ENCODE measurements at regions not wholly inside any gene's neighbourhood (a gene's known extent, or its start where the extent isn't known, plus 50 kb on each side); places are given as distances from the start of the nearest gene placed in this dataset.
A peak's percentile ranks its signal among the peaks of the same experiment; 100 is the strongest.

DNA sequence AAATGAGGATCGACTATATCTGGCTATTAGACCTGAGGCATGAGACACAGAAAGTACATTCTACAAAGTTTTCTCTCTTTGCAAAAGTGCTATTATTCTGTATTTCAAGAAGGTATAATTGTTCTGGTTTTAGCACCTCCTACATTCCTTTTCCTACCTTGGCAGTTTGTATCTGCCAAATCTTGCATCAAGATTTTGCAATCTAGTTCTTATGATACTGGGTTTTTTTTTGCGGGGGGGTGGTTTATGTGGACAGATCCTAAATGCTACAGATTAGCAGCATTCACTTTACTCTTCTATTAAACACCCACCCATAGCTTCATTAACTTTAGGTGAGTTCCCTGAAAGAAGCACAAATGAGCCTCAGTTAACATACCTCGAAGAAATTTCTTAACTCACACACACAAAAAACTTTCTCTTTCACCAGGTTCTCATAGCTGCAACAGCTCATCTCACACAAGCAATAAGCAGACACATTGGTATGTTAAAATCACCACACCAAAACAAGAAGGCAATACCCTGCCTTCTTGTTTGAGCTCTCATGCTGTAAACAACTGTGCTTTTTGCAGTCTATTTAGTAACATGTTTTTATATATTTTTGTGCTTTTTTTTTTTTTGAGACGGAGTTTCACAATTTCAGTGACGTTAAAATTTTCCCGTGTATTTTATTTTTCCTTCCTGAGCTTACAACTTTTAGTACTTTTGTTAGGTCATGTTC lies 73.0 kb upstream of the VGLL4 start:
- TF ChIP-seq, protein P1, sequence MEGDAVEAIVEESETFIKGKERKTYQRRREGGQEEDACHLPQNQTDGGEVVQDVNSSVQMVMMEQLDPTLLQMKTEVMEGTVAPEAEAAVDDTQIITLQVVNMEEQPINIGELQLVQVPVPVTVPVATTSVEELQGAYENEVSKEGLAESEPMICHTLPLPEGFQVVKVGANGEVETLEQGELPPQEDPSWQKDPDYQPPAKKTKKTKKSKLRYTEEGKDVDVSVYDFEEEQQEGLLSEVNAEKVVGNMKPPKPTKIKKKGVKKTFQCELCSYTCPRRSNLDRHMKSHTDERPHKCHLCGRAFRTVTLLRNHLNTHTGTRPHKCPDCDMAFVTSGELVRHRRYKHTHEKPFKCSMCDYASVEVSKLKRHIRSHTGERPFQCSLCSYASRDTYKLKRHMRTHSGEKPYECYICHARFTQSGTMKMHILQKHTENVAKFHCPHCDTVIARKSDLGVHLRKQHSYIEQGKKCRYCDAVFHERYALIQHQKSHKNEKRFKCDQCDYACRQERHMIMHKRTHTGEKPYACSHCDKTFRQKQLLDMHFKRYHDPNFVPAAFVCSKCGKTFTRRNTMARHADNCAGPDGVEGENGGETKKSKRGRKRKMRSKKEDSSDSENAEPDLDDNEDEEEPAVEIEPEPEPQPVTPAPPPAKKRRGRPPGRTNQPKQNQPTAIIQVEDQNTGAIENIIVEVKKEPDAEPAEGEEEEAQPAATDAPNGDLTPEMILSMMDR (IDR thresholded peaks at IDR 0.05): no peak
- intact Hi-C loops (cut with micrococcal nuclease): no loop called here
- DNase-seq: no peak
- Histone ChIP-seq H3K27me3 (ENCODE audit: control insufficient read depth, insufficient read depth, low read length) (no peaks in the 10 kb centered on the region), H3K4me1 (ENCODE audit: control insufficient read depth, insufficient read depth, low read length) (peaks cover 6% of the 10 kb centered on the region), H3K9me3 (ENCODE audit: control insufficient read depth, insufficient read depth, low read length) (no peaks in the 10 kb centered on the region), H3K4me3 (ENCODE audit: low read length) (no peak overlapping the region), H3K36me3 (ENCODE audit: control insufficient read depth, insufficient read depth, low read length) (no peaks in the 10 kb centered on the region), H3K27ac (ENCODE audit: low read length) (no peak overlapping the region)
- Mint-ChIP-seq H3K27ac (no peak overlapping the region), H3K36me3 (no peaks in the 10 kb centered on the region), H3K4me1 (peaks cover 19 to 20% of the 10 kb centered on the region in 2 donors), H3K4me3 (peak overlapping the region; percentile 45), H3K9me3 (no peaks in the 10 kb centered on the region), H3K27me3 (ENCODE audit: low read depth in 2 of 2) (peaks cover 2 to 7% of the 10 kb centered on the region in 2 donors)
- ATAC-seq: no peak
- 79% methylated on average over 4 of the region's 6 CpGs for WGBS (ENCODE audit: insufficient coverage)

DNA sequence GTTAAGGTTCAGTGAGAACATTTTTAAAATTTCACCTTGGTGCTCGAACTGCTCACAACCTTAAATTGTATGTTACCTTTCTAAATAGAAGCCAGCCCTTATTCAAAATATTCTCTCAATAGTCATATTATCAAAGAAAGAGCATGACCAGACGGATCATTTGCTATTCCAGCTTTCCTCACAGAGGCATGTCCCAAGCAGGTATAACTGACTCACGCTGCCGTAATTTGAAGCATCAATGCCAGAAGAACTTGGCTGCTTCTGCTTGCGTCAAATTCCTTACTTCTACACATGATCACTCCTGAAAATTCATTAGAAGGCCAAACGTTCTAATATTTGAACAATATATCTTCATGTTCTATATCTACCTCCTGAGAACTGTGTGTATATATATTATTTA lies 69.5 kb upstream of the VGLL4 start:
- Mint-ChIP-seq H3K4me3 (no peak overlapping the region), H3K36me3 (no peaks in the 10 kb centered on the region), H3K4me1 (peaks cover 4 to 5% of the 10 kb centered on the region in 2 donors), H3K27ac (no peak overlapping the region), H3K27me3 (ENCODE audit: low read depth in 2 of 2) (no peaks in the 10 kb centered on the region), H3K9me3 (no peaks in the 10 kb centered on the region)
- Histone ChIP-seq H3K27me3 (ENCODE audit: control insufficient read depth, insufficient read depth, low read length) (no peaks in the 10 kb centered on the region), H3K27ac (ENCODE audit: low read length) (no peak overlapping the region), H3K9me3 (ENCODE audit: control insufficient read depth, insufficient read depth, low read length) (no peaks in the 10 kb centered on the region), H3K4me1 (ENCODE audit: control insufficient read depth, insufficient read depth, low read length) (no peaks in the 10 kb centered on the region), H3K4me3 (ENCODE audit: low read length) (no peak overlapping the region), H3K36me3 (ENCODE audit: control insufficient read depth, insufficient read depth, low read length) (no peaks in the 10 kb centered on the region)
- intact Hi-C loops (cut with micrococcal nuclease): no loop called here
- TF ChIP-seq, protein P1 (IDR thresholded peaks at IDR 0.05): no peak
- WGBS (ENCODE audit: insufficient coverage): 92% methylated on average over 5 of the region's 6 CpGs
- DNase-seq (no peak), ATAC-seq (no peak)

DNA sequence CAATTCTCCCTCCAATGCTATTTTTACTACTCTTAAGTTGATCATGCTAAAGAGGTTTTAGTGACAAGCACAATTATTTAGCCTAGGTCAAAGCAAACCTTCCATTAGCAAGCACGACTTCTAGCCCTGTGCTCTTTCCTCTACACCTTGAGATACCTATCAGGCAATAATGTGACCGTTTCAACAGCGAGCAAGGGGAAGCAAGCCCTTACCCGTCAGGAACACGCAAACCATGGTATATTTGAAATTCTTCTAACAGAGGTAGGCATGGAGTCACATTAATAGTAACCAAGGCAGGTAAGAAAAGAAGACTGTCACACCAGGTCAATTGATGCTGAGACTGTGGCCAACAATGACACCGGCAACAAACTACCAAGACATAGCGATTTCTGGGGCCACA lies 68.9 kb upstream of the VGLL4 start:
- WGBS (ENCODE audit: insufficient coverage): 92% methylated on average over 7 of the region's 7 CpGs
- Mint-ChIP-seq H3K4me1 (no peaks in the 10 kb centered on the region), H3K36me3 (no peaks in the 10 kb centered on the region), H3K27me3 (ENCODE audit: low read depth in 2 of 2) (no peaks in the 10 kb centered on the region), H3K27ac (no peak overlapping the region), H3K9me3 (no peaks in the 10 kb centered on the region), H3K4me3 (no peak overlapping the region)
- no peaks in the 10 kb centered on the region for H3K27me3 ChIP-seq (ENCODE audit: control insufficient read depth, insufficient read depth, low read length)
- intact Hi-C loops (cut with micrococcal nuclease): no loop called here
- no peaks in the 10 kb centered on the region for H3K9me3 ChIP-seq (ENCODE audit: control insufficient read depth, insufficient read depth, low read length)
- TF ChIP-seq, protein P1 (IDR thresholded peaks at IDR 0.05): no peak
- H3K27ac ChIP-seq (ENCODE audit: low read length): no peak overlapping the region
- no peaks in the 10 kb centered on the region for H3K36me3 ChIP-seq (ENCODE audit: control insufficient read depth, insufficient read depth, low read length)
- ATAC-seq (no peak), DNase-seq (no peak)
- H3K4me3 ChIP-seq (ENCODE audit: low read length): no peak overlapping the region
- H3K4me1 ChIP-seq (ENCODE audit: control insufficient read depth, insufficient read depth, low read length): no peaks in the 10 kb centered on the region

DNA sequence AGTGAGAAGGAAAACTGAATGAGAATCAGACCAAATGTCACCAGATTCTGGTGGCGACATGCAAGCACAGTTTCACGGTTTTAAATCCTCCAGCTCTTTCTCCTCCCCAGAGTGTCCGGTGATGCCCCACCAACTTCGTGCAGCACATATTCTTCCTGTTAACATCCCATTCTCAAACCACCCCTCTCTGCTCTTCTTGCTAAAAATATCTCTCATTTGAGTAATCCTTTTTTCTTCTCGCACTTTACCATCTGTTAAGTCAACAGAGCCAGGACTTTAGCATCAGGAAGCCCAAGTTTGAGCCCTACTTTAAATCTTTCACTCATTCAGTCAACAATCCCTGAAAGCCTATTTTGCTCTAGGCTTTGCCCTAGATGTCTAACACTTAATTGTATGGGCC lies 68.2 kb upstream of the VGLL4 start:
- ATAC-seq (no peak), DNase-seq (no peak)
- Mint-ChIP-seq H3K4me3 (no peak overlapping the region), H3K27ac (no peak overlapping the region), H3K9me3 (no peaks in the 10 kb centered on the region), H3K36me3 (no peaks in the 10 kb centered on the region), H3K4me1 (no peaks in the 10 kb centered on the region), H3K27me3 (ENCODE audit: low read depth in 2 of 2) (no peaks in the 10 kb centered on the region)
- intact Hi-C loops (cut with micrococcal nuclease): no loop called here
- WGBS (ENCODE audit: insufficient coverage): 78% methylated on average over 5 of the region's 5 CpGs
- Histone ChIP-seq H3K9me3 (ENCODE audit: control insufficient read depth, insufficient read depth, low read length) (no peaks in the 10 kb centered on the region), H3K27ac (ENCODE audit: low read length) (no peak overlapping the region), H3K4me3 (ENCODE audit: low read length) (no peak overlapping the region), H3K36me3 (ENCODE audit: control insufficient read depth, insufficient read depth, low read length) (no peaks in the 10 kb centered on the region), H3K27me3 (ENCODE audit: control insufficient read depth, insufficient read depth, low read length) (no peaks in the 10 kb centered on the region), H3K4me1 (ENCODE audit: control insufficient read depth, insufficient read depth, low read length) (no peaks in the 10 kb centered on the region)
- TF ChIP-seq, protein P1 (IDR thresholded peaks at IDR 0.05): no peak
